Upper lobe of left lung (tissue), 6 donors: ENCODE measurements at regions not wholly inside any gene's neighbourhood (a gene's known extent, or its start where the extent isn't known, plus 50 kb on each side); places are given as distances from the start of the nearest gene placed in this dataset.
"Not testable (repeated sequence)": the region's sequence is repeated elsewhere in the genome, so short reads cannot be mapped to it uniquely, and the experiment has no call there.

Experiments used
- ATAC-seq, 2 donors: fragments of 200-7000 bp; cut with Tn5 transposase; one replicate each; pipeline ENCODE4 v1.9.1; 2022; ENCODE audit warnings: mild to moderate bottlenecking in 2 of 2, moderate library complexity in 2 of 2; ENCODE audit not compliant: low FRiP score in 2 of 2
- DNase-seq, 2 donors: peaks; one replicate each; pipeline ENCODE4 v3.0.0-alpha.2; 2019 to 2020
- H3K27ac ChIP-seq, 4 donors: fragments of 200-600 bp; sonication (generic); one replicate each; pipeline ENCODE4 v1.5.1; 2016 to 2019
- H3K27me3 ChIP-seq, 4 donors: fragments of 200-600 bp; sonication (generic); one replicate each; pipeline ENCODE4 v1.5.1; 2017 to 2019
- H3K36me3 ChIP-seq, 4 donors: fragments of 200-600 bp; sonication (generic); one replicate each; pipeline ENCODE4 v1.5.1; 2016 to 2019
- H3K4me1 ChIP-seq, 4 donors: fragments of 200-600 bp; sonication (generic); one replicate each; pipeline ENCODE4 v1.5.1; 2018 to 2019
- H3K4me3 ChIP-seq, 4 donors: fragments of 200-600 bp; sonication (generic); one replicate each; pipeline ENCODE4 v1.5.1; 2017 to 2019; ENCODE audit warnings: mild to moderate bottlenecking in 2 of 4, moderate library complexity in 1 of 4
- H3K9me3 ChIP-seq, 4 donors: fragments of 200-600 bp; sonication (generic); one replicate each; pipeline ENCODE4 v1.5.1; 2018 to 2019
- CTCF ChIP-seq, 6 experiments: fragments of 450-650 bp in 4 of 6; fragments of 200-600 bp in 2 of 6; sonication (generic) in 2 of 6; IDR thresholded peaks; one replicate each; pipeline ENCODE4 v1.5.1; 2016 to 2019; ENCODE audit warnings: antibody characterized with exemption in 6 of 6
- EP300 ChIP-seq, 4 donors: sonication (generic); formaldehyde crosslinking; IDR thresholded peaks; one replicate each; pipeline ENCODE4 v1.5.1; 2017; ENCODE audit warnings: antibody characterized with exemption in 4 of 4, control low read depth in 2 of 4
- POLR2A ChIP-seq, 4 donors: fragments of 450-650 bp; IDR thresholded peaks; one replicate each; pipeline ENCODE4 v1.5.1; 2016 to 2017; ENCODE audit warnings: antibody characterized with exemption in 4 of 4, mild to moderate bottlenecking in 2 of 4
- POLR2AphosphoS5 ChIP-seq, 2 donors: sonication (generic); formaldehyde crosslinking; IDR thresholded peaks; one replicate each; pipeline ENCODE4 v1.5.1; 2017; ENCODE audit warnings: antibody characterized with exemption in 2 of 2
- WGBS, 2 donors: methylation state at CpG; one replicate each; pipeline ENCODE4 v1.1.5; 2017 to 2018; 5-methylcytosine and 5-hydroxymethylcytosine counted together
- donor health status: DM: no; HTN: no; CAD: no; lungs with moderate emphysema.
- donor health status: DM: no; HTN: yes; CAD: no; lungs with severe emphysema.

GRCh38 chr13:89402211-89402610, 1731.0 kb downstream of the SLITRK5 start:
- Histone ChIP-seq H3K4me3 (no peak overlapping the region), H3K27me3 (no peaks in the 10 kb centered on the region), H3K9me3 (peaks cover 0 to 9% (median 0%) of the 10 kb centered on the region in 4 donors), H3K4me1 (no peaks in the 10 kb centered on the region), H3K27ac (no peak overlapping the region), H3K36me3 (no peaks in the 10 kb centered on the region)
- TF ChIP-seq EP300 (IDR thresholded peaks at IDR 0.05) (no peak), POLR2AphosphoS5 (IDR thresholded peaks at IDR 0.05) (no peak), CTCF (IDR thresholded peaks at IDR 0.05) (no peak)
- WGBS, 2 donors, result 86 to 90% methylated on average over 1 of the region's 1 CpG
- DNase-seq (no peak), ATAC-seq (no peak)

- H3K9me3 ChIP-seq, H3K36me3 ChIP-seq, H3K4me1 ChIP-seq, H3K27ac ChIP-seq, ATAC-seq, H3K27me3 ChIP-seq, DNase-seq, H3K4me3 ChIP-seq: not testable (repeated sequence)
- 89 to 91% methylated on average over 6 of the region's 6 CpGs for WGBS, 2 donors
Observed at GRCh38 chr13:89406096-89406495, 1734.9 kb downstream of the SLITRK5 start.

- no peaks in the 10 kb centered on the region for H3K9me3 ChIP-seq
- ATAC-seq (no peak), DNase-seq (no peak)
- no peaks in the 10 kb centered on the region for H3K36me3 ChIP-seq
- no peaks in the 10 kb centered on the region for H3K4me1 ChIP-seq
- H3K4me3 ChIP-seq, result no peak overlapping the region
- TF ChIP-seq EP300 (IDR thresholded peaks at IDR 0.05), result no peak
- TF ChIP-seq CTCF (IDR thresholded peaks at IDR 0.05), result no peak
- TF ChIP-seq POLR2AphosphoS5 (IDR thresholded peaks at IDR 0.05), result no peak
- no peak for TF ChIP-seq POLR2A (IDR thresholded peaks at IDR 0.05)
- no peaks in the 10 kb centered on the region for H3K27me3 ChIP-seq
- H3K27ac ChIP-seq, result no peak overlapping the region
- 49 to 56% methylated on average over 4 of the region's 4 CpGs for WGBS, 2 donors
Observed at GRCh38 chr13:89407357-89407756, 1736.2 kb downstream of the SLITRK5 start.

GRCh38 chr13:89432997-89433396, 1761.8 kb downstream of the SLITRK5 start:
- 14 to 16% methylated on average over 2 of the region's 2 CpGs for WGBS, 2 donors
- no peak for TF ChIP-seq CTCF (IDR thresholded peaks at IDR 0.05)
- no peak for TF ChIP-seq POLR2A (IDR thresholded peaks at IDR 0.05)
- no peak for TF ChIP-seq EP300 (IDR thresholded peaks at IDR 0.05)
- no peak for TF ChIP-seq POLR2AphosphoS5 (IDR thresholded peaks at IDR 0.05)
- DNase-seq, result no peak
- Histone ChIP-seq H3K36me3 (no peaks in the 10 kb centered on the region), H3K4me1 (no peaks in the 10 kb centered on the region), H3K9me3 (no peaks in the 10 kb centered on the region), H3K27ac (no peak overlapping the region), H3K4me3 (no peak overlapping the region), H3K27me3 (no peaks in the 10 kb centered on the region)
- ATAC-seq, result no peak

GRCh38 chr13:89434624-89435023, 1763.5 kb downstream of the SLITRK5 start:
- H3K27me3 ChIP-seq, ATAC-seq, H3K4me3 ChIP-seq, H3K27ac ChIP-seq, H3K9me3 ChIP-seq, H3K4me1 ChIP-seq, DNase-seq, H3K36me3 ChIP-seq: not testable (repeated sequence)
- WGBS, 2 donors, result 96 to 97% methylated on average over 4 of the region's 4 CpGs

- H3K9me3 ChIP-seq, result no peaks in the 10 kb centered on the region
- no peaks in the 10 kb centered on the region for H3K27me3 ChIP-seq
- ATAC-seq (no peak), DNase-seq (no peak)
- no peak overlapping the region for H3K4me3 ChIP-seq
- TF ChIP-seq POLR2AphosphoS5 (IDR thresholded peaks at IDR 0.05) (no peak), CTCF (IDR thresholded peaks at IDR 0.05) (no peak), EP300 (IDR thresholded peaks at IDR 0.05) (no peak), POLR2A (IDR thresholded peaks at IDR 0.05) (no peak)
- 27 to 45% methylated on average over 2 of the region's 2 CpGs for WGBS, 2 donors
- no peaks in the 10 kb centered on the region for H3K4me1 ChIP-seq
- H3K27ac ChIP-seq, result no peak overlapping the region
- no peaks in the 10 kb centered on the region for H3K36me3 ChIP-seq
Observed at GRCh38 chr13:89454681-89455080, 1783.5 kb downstream of the SLITRK5 start.
